ENCODE measurements at regions not wholly inside any gene's neighbourhood (a gene's known extent, or its start where the extent isn't known, plus 50 kb on each side); places are given as distances from the start of the nearest gene placed in this dataset.

DNA sequence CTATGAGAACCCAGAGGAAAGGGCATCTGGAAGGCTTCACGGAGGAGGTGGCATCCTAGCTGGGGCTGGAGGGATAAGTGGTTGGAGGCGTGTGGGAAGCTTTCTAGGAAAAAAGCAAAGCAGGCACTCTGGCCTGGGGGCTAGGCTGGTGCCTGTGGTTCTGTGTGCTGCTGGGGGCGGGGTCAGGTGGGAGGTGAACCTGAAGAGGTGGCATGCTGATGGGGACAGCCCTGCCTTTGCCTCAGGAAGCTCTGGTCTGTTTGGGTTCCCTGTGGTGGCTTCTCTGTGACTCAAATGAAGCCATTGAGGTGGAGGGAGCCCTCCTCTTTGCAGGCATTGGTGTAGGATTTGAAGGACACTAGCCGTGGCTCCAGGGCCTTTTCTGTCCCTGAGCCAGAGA, 221.6 kb upstream of the POU3F1 start:
- H3K9me3 Mint-ChIP-seq, result no peaks in the 10 kb centered on the region; the same call in 2 of the 3 replicates
- H3K36me3 Mint-ChIP-seq (ENCODE audit: low read depth), result peaks cover 3% of the 10 kb centered on the region; the same call in 1 of the 3 replicates
- no peak overlapping the region for H3K27ac ChIP-seq (ENCODE audit: low read depth)
- no peak overlapping the region for H2AFZ ChIP-seq
- TF ChIP-seq, protein P1, sequence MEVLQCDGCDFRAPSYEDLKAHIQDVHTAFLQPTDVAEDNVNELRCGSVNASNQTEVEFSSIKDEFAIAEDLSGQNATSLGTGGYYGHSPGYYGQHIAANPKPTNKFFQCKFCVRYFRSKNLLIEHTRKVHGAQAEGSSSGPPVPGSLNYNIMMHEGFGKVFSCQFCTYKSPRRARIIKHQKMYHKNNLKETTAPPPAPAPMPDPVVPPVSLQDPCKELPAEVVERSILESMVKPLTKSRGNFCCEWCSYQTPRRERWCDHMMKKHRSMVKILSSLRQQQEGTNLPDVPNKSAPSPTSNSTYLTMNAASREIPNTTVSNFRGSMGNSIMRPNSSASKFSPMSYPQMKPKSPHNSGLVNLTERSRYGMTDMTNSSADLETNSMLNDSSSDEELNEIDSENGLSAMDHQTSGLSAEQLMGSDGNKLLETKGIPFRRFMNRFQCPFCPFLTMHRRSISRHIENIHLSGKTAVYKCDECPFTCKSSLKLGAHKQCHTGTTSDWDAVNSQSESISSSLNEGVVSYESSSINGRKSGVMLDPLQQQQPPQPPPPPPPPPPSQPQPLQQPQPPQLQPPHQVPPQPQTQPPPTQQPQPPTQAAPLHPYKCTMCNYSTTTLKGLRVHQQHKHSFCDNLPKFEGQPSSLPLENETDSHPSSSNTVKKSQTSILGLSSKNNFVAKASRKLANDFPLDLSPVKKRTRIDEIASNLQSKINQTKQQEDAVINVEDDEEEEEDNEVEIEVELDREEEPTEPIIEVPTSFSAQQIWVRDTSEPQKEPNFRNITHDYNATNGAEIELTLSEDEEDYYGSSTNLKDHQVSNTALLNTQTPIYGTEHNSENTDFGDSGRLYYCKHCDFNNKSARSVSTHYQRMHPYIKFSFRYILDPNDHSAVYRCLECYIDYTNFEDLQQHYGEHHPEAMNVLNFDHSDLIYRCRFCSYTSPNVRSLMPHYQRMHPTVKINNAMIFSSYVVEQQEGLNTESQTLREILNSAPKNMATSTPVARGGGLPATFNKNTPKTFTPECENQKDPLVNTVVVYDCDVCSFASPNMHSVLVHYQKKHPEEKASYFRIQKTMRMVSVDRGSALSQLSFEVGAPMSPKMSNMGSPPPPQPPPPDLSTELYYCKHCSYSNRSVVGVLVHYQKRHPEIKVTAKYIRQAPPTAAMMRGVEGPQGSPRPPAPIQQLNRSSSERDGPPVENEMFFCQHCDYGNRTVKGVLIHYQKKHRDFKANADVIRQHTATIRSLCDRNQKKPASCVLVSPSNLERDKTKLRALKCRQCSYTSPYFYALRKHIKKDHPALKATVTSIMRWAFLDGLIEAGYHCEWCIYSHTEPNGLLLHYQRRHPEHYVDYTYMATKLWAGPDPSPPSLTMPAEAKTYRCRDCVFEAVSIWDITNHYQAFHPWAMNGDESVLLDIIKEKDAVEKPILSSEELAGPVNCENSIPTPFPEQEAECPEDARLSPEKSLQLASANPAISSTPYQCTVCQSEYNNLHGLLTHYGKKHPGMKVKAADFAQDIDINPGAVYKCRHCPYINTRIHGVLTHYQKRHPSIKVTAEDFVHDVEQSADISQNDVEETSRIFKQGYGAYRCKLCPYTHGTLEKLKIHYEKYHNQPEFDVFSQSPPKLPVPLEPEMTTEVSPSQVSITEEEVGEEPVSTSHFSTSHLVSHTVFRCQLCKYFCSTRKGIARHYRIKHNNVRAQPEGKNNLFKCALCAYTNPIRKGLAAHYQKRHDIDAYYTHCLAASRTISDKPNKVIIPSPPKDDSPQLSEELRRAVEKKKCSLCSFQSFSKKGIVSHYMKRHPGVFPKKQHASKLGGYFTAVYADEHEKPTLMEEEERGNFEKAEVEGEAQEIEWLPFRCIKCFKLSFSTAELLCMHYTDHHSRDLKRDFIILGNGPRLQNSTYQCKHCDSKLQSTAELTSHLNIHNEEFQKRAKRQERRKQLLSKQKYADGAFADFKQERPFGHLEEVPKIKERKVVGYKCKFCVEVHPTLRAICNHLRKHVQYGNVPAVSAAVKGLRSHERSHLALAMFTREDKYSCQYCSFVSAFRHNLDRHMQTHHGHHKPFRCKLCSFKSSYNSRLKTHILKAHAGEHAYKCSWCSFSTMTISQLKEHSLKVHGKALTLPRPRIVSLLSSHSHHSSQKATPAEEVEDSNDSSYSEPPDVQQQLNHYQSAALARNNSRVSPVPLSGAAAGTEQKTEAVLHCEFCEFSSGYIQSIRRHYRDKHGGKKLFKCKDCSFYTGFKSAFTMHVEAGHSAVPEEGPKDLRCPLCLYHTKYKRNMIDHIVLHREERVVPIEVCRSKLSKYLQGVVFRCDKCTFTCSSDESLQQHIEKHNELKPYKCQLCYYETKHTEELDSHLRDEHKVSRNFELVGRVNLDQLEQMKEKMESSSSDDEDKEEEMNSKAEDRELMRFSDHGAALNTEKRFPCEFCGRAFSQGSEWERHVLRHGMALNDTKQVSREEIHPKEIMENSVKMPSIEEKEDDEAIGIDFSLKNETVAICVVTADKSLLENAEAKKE (CRISPR knock-in tag; IDR thresholded peaks at IDR 0.05), result no peak
- TF ChIP-seq, protein P2, sequence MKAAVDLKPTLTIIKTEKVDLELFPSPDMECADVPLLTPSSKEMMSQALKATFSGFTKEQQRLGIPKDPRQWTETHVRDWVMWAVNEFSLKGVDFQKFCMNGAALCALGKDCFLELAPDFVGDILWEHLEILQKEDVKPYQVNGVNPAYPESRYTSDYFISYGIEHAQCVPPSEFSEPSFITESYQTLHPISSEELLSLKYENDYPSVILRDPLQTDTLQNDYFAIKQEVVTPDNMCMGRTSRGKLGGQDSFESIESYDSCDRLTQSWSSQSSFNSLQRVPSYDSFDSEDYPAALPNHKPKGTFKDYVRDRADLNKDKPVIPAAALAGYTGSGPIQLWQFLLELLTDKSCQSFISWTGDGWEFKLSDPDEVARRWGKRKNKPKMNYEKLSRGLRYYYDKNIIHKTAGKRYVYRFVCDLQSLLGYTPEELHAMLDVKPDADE (IDR thresholded peaks at IDR 0.05), result no peak
- no peak for TF ChIP-seq STAT1 (IDR thresholded peaks at IDR 0.05; ENCODE audit: unreplicated experiment)
- TF ChIP-seq JUNB (IDR thresholded peaks at IDR 0.05; ENCODE audit: unreplicated experiment), result no peak
- no peak for TF ChIP-seq CREB1 (CRISPR knock-in tag; IDR thresholded peaks at IDR 0.05; ENCODE audit: low read depth)
- TF ChIP-seq, protein P3, sequence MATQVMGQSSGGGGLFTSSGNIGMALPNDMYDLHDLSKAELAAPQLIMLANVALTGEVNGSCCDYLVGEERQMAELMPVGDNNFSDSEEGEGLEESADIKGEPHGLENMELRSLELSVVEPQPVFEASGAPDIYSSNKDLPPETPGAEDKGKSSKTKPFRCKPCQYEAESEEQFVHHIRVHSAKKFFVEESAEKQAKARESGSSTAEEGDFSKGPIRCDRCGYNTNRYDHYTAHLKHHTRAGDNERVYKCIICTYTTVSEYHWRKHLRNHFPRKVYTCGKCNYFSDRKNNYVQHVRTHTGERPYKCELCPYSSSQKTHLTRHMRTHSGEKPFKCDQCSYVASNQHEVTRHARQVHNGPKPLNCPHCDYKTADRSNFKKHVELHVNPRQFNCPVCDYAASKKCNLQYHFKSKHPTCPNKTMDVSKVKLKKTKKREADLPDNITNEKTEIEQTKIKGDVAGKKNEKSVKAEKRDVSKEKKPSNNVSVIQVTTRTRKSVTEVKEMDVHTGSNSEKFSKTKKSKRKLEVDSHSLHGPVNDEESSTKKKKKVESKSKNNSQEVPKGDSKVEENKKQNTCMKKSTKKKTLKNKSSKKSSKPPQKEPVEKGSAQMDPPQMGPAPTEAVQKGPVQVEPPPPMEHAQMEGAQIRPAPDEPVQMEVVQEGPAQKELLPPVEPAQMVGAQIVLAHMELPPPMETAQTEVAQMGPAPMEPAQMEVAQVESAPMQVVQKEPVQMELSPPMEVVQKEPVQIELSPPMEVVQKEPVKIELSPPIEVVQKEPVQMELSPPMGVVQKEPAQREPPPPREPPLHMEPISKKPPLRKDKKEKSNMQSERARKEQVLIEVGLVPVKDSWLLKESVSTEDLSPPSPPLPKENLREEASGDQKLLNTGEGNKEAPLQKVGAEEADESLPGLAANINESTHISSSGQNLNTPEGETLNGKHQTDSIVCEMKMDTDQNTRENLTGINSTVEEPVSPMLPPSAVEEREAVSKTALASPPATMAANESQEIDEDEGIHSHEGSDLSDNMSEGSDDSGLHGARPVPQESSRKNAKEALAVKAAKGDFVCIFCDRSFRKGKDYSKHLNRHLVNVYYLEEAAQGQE (IDR thresholded peaks at IDR 0.05; ENCODE audit: unreplicated experiment), result no peak
- no peak for TF ChIP-seq EZH2 (IDR thresholded peaks at IDR 0.05; ENCODE audit: low read depth, unreplicated experiment)
- TF ChIP-seq POLR2AphosphoS5 (IDR thresholded peaks at IDR 0.05; ENCODE audit: low read depth), result no peak
- TF ChIP-seq, protein P4, sequence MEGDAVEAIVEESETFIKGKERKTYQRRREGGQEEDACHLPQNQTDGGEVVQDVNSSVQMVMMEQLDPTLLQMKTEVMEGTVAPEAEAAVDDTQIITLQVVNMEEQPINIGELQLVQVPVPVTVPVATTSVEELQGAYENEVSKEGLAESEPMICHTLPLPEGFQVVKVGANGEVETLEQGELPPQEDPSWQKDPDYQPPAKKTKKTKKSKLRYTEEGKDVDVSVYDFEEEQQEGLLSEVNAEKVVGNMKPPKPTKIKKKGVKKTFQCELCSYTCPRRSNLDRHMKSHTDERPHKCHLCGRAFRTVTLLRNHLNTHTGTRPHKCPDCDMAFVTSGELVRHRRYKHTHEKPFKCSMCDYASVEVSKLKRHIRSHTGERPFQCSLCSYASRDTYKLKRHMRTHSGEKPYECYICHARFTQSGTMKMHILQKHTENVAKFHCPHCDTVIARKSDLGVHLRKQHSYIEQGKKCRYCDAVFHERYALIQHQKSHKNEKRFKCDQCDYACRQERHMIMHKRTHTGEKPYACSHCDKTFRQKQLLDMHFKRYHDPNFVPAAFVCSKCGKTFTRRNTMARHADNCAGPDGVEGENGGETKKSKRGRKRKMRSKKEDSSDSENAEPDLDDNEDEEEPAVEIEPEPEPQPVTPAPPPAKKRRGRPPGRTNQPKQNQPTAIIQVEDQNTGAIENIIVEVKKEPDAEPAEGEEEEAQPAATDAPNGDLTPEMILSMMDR (conservative IDR thresholded peaks at IDR 0.05; ENCODE audit: low read depth in 2 of 2), result no peak
- TF ChIP-seq ZNF114 (CRISPR knock-in tag; IDR thresholded peaks at IDR 0.05), result no peak
- no peak for TF ChIP-seq NANOG (IDR thresholded peaks at IDR 0.05; ENCODE audit: borderline replicate concordance)
- TF ChIP-seq EZH2phosphoT487 (IDR thresholded peaks at IDR 0.05; ENCODE audit: unreplicated experiment), result no peak
- no peak for TF ChIP-seq ZNF331 (CRISPR knock-in tag; IDR thresholded peaks at IDR 0.05; ENCODE audit: low read depth)
- no peak overlapping the region for H3K4me2 ChIP-seq
- peaks cover 13% of the 10 kb centered on the region for H3K27me3 Mint-ChIP-seq (ENCODE audit: insufficient read depth, low read depth, poor library complexity)
- H4K20me1 ChIP-seq (replicated peaks; ENCODE audit: insufficient read depth), result no peaks in the 10 kb centered on the region
- H3K27ac Mint-ChIP-seq, result peak overlapping the region; percentile 15; the same call in 1 of the 2 replicates
- ATAC-seq (no peak), DNase-seq (ENCODE audit: low spot score) (peak; percentile 10)
- peaks cover 41% of the 10 kb centered on the region for H3K4me1 ChIP-seq (ENCODE audit: insufficient read depth)
- peaks cover 3% of the 10 kb centered on the region for H3K9me2 ChIP-seq (ENCODE audit: insufficient read depth)
- no peak overlapping the region for H3K4me3 ChIP-seq
- no peaks in the 10 kb centered on the region for H3K79me2 ChIP-seq (replicated peaks; ENCODE audit: insufficient read depth)
- H3K4me3 Mint-ChIP-seq, result no peak overlapping the region; the same call in 2 of the 3 replicates
- H3K4me1 Mint-ChIP-seq, result peaks cover 66% of the 10 kb centered on the region
- no peaks in the 10 kb centered on the region for H3K36me3 ChIP-seq (ENCODE audit: insufficient read depth)
- H3F3A ChIP-seq (replicated peaks; ENCODE audit: low read depth), result peaks cover 26% of the 10 kb centered on the region
- H3K27me3 ChIP-seq (ENCODE audit: insufficient read depth), result no peaks in the 10 kb centered on the region

Measured in GM23338 (cell line).